ENCODE measurements at regions not wholly inside any gene's neighbourhood (a gene's known extent, or its start where the extent isn't known, plus 50 kb on each side); places are given as distances from the start of the nearest gene placed in this dataset.

DNA sequence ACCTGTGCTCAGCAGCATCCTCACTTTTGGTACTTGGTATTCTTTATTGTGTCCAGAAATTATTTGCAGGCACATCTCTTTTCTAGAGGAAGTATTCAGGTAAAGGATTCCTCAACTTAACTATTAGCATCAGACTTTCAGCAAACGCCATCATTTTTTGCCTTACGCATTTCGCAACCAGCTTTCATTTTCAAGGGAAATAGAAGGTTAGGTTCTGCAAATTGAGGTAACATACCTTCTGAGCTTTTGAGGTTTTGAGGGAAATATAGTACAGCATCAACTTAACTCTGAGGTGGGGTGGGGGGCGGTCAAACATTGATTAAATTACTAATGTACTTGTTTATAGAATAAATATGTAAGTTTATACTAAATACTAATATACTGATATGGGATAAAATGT lies 243.6 kb upstream of the RIMS1 start:
- TF ChIP-seq POLR2A (IDR thresholded peaks at IDR 0.05) (no peak), POLR2AphosphoS5 (IDR thresholded peaks at IDR 0.05; ENCODE audit: insufficient read depth in 1 of 2, low read depth in 1 of 2) (no peak)
- TF ChIP-seq, protein P1, sequence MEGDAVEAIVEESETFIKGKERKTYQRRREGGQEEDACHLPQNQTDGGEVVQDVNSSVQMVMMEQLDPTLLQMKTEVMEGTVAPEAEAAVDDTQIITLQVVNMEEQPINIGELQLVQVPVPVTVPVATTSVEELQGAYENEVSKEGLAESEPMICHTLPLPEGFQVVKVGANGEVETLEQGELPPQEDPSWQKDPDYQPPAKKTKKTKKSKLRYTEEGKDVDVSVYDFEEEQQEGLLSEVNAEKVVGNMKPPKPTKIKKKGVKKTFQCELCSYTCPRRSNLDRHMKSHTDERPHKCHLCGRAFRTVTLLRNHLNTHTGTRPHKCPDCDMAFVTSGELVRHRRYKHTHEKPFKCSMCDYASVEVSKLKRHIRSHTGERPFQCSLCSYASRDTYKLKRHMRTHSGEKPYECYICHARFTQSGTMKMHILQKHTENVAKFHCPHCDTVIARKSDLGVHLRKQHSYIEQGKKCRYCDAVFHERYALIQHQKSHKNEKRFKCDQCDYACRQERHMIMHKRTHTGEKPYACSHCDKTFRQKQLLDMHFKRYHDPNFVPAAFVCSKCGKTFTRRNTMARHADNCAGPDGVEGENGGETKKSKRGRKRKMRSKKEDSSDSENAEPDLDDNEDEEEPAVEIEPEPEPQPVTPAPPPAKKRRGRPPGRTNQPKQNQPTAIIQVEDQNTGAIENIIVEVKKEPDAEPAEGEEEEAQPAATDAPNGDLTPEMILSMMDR (IDR thresholded peaks at IDR 0.05), result no peak
